Right cardiac atrium (tissue), 5 donors: ENCODE measurements at regions not wholly inside any gene's neighbourhood (a gene's known extent, or its start where the extent isn't known, plus 50 kb on each side); places are given as distances from the start of the nearest gene placed in this dataset.

Source experiments
- ATAC-seq, 2 donors: fragments of 200-7000 bp; cut with Tn5 transposase; one replicate each; pipeline versions ENCODE4 v1.8.0 to v1.9.1; 2020; ENCODE audit warnings: moderate library complexity in 2 of 2, mild to moderate bottlenecking in 1 of 2
- DNase-seq, 3 donors: peaks; one replicate each; pipeline ENCODE4 v3.0.0-alpha.2; 2020
- H3K27ac ChIP-seq: one replicate; pipeline ENCODE4 v1.5.1; 2013; ENCODE audit warnings: mild to moderate bottlenecking, low read length, control low read depth, moderate library complexity
- H3K27me3 ChIP-seq: one replicate; pipeline ENCODE4 v1.6.1; 2013; ENCODE audit not compliant: control insufficient read depth, insufficient read depth
- H3K4me1 ChIP-seq: one replicate; pipeline ENCODE4 v1.6.1; 2013; ENCODE audit warnings: low read length; ENCODE audit not compliant: control insufficient read depth, insufficient read depth
- H3K4me3 ChIP-seq: one replicate; pipeline ENCODE4 v1.5.1; 2013; ENCODE audit warnings: low read length, control low read depth
- H3K9me3 ChIP-seq: one replicate; pipeline ENCODE4 v1.6.1; 2013; ENCODE audit warnings: low read length; ENCODE audit not compliant: control insufficient read depth
- WGBS: extraction: QIAGEN DNeasy Blood & Tissue Kit; methylation state at CpG from one replicate; pipeline ENCODE4 v1.1.7; 2013; 5-methylcytosine and 5-hydroxymethylcytosine counted together
- intact Hi-C, 4 donors: fragments of 100-400 bp; cut with DNase I; formaldehyde crosslinking; loops; one replicate each; pipeline versions ENCODE4 v1.11.0 to v1.14.0; 2022 to 2023
- donor health status: healthy with polysubstance abuse.
- donor health status: DM: no; HTN: yes; CAD: no.
- donor health status: DM: no; HTN: no; CAD: no.
- donor health status: DM: no; HTN: yes; CAD: no; lungs with severe emphysema.
- donor health status: DM: yes; HTN: yes; CAD: no.

GRCh38 chr5:116911074-116911473 lies 336.5 kb upstream of the SEMA6A start:
- Histone ChIP-seq H3K27me3 (no peaks in the 10 kb centered on the region), H3K4me3 (no peak overlapping the region), H3K27ac (no peak overlapping the region), H3K9me3 (no peaks in the 10 kb centered on the region), H3K4me1 (no peaks in the 10 kb centered on the region)
- intact Hi-C loops, result no loop called here
- DNase-seq, result no peak
- no peak for ATAC-seq
- 93% methylated on average over 1 of the region's 1 CpG for WGBS

DNA sequence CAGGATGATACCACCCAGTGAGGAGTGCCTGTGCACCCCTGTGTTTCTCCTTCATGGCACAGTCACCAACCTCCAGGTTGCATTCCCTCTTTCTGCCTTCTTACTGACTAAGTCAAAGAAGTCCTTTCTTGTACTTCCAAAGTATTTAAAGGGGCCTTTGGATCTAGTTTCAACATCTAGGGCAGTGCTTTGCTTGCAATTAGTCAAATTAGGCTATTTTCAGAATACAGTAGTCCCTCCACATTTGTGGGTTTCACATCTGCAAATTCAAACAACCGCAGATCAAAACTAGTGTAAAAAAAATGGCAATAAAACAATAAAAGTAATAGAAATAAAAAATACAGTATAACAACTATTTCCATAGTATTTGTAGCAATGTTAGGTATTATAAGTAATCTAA lies 333.9 kb upstream of the SEMA6A start:
- no peak for DNase-seq
- Histone ChIP-seq H3K27me3 (no peaks in the 10 kb centered on the region), H3K4me1 (no peaks in the 10 kb centered on the region), H3K4me3 (no peak overlapping the region), H3K27ac (no peak overlapping the region), H3K9me3 (no peaks in the 10 kb centered on the region)
- no peak for ATAC-seq
- 99% methylated on average over 1 of the region's 1 CpG for WGBS
- intact Hi-C loops, result no loop called here

DNA sequence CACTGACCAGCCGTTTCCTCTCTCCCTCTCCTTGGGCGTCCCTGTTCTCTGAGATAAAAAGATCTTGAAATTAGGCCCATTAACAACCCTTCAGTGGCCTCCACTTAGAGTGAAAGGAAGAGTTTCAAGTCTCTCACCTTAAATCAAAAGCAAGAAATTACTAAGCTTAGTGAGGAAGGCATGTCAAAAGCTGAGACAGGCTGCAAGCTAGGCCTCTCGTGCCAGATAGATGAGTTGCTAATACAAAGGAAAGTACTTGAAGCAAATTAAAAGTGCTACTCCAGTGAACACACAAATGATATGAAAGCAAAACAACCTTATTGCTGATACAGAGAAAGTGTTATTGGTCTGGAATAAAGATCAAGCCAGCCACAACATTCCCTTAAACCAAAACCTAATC lies 331.3 kb upstream of the SEMA6A start:
- DNase-seq, result no peak
- H3K9me3 ChIP-seq, result no peaks in the 10 kb centered on the region
- no peak overlapping the region for H3K27ac ChIP-seq
- 83% methylated on average over 3 of the region's 3 CpGs for WGBS
- H3K4me1 ChIP-seq, result no peaks in the 10 kb centered on the region
- H3K27me3 ChIP-seq, result no peaks in the 10 kb centered on the region
- intact Hi-C loops, result no loop called here
- H3K4me3 ChIP-seq, result no peak overlapping the region
- ATAC-seq, result no peak

DNA sequence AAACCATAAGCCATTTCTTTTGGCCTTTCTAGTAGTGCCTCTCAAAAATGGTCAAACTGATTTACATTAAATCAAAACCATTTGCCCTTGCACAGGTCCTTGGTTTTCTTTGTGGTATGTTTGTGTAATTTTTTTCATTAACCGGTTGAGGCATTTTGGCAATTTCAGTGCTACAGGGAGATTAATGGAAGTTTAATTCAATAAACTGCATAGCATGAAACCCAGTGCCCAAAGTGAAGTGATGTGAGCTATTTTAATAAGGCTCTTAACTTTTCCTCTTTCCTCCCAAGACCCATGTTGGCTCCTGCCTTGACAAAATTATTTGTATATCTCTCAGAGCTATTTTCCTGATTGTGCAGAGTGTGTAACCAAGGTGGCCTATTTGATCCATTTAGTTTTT lies 326.2 kb upstream of the SEMA6A start:
- no peak overlapping the region for H3K27ac ChIP-seq
- intact Hi-C loops, result no loop called here
- ATAC-seq (no peak), DNase-seq (no peak)
- WGBS, result 91% methylated on average over 1 of the region's 1 CpG
- no peak overlapping the region for H3K4me3 ChIP-seq
- no peaks in the 10 kb centered on the region for H3K27me3 ChIP-seq
- H3K9me3 ChIP-seq, result no peaks in the 10 kb centered on the region
- H3K4me1 ChIP-seq, result no peaks in the 10 kb centered on the region

DNA sequence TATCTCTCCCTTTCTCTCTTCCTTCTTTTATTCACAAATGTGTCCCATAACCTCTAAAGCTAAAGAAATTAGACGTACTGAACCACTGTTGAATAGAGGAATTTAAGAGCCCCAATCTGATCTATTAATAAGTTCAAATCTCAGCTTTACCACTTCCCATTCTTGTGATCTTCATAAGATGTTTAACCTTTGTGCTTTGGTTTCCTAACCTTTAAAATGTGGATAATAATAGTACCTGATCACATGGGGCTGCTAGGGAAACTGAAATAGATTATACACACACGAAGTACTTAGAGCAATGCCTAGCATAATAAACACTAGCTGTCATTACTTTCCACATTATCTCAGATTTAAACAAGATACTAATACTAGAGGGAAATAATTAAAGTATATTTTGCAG lies 324.3 kb upstream of the SEMA6A start:
- peak in 1 of 2 donors; percentile 42 for ATAC-seq
- Histone ChIP-seq H3K27ac (no peak overlapping the region), H3K27me3 (no peaks in the 10 kb centered on the region), H3K4me3 (no peak overlapping the region), H3K9me3 (no peaks in the 10 kb centered on the region), H3K4me1 (no peaks in the 10 kb centered on the region)
- 38% methylated on average over 2 of the region's 2 CpGs for WGBS
- intact Hi-C loops, result no loop called here
- DNase-seq, result no peak

DNA sequence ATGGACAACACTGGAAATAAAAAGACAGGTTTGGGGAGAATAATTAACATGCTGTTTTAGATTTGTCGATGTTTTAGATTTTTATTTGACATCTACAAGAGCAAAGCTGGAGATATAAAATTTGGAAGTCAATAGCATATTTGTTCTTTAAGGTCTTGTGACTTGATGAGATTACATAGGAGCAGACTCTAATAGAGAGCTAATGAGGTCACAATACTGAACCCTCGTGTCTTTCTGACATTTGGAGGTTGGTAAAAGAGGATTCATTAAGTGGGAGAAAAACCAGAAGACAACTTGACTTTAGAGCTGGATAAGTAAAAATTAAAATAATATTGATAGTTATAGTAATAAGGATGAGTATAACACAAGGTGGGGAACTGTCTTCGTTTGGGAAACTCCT lies 322.7 kb upstream of the SEMA6A start:
- Histone ChIP-seq H3K4me3 (no peak overlapping the region), H3K27me3 (no peaks in the 10 kb centered on the region), H3K9me3 (no peaks in the 10 kb centered on the region), H3K4me1 (no peaks in the 10 kb centered on the region), H3K27ac (no peak overlapping the region)
- ATAC-seq (no peak), DNase-seq (no peak)
- 75% methylated on average over 3 of the region's 3 CpGs for WGBS
- intact Hi-C loops, result no loop called here

DNA sequence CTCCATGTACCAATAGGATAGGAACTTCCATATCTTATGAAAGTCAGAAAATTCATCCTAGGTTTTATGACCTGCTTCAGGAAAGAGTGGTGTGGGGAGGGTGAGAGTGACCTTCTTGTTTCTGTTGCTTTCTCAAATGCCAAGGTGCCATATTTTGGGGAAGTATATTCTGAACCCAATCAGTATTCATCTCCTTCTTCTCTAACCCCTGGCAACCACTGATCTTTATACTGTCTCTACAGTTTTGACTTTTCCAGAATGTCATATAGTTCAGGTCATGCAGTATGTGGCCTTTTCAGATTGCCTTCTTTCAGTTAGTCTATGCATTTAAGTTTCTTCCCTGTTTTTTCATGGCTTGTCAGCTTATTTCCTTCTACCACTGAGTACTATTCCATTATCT lies 321.4 kb upstream of the SEMA6A start:
- no peak for DNase-seq
- Histone ChIP-seq H3K27me3 (no peaks in the 10 kb centered on the region), H3K4me1 (no peaks in the 10 kb centered on the region), H3K4me3 (no peak overlapping the region), H3K9me3 (no peaks in the 10 kb centered on the region), H3K27ac (no peak overlapping the region)
- intact Hi-C loops, result no loop called here
- ATAC-seq, result no peak

- DNase-seq, result no peak
Observed at GRCh38 chr5:116892993-116893392, 318.4 kb upstream of the SEMA6A start.

GRCh38 chr5:116887104-116887503 lies 312.5 kb upstream of the SEMA6A start:
- Histone ChIP-seq H3K27me3 (no peaks in the 10 kb centered on the region), H3K4me3 (no peak overlapping the region), H3K9me3 (no peaks in the 10 kb centered on the region), H3K27ac (no peak overlapping the region), H3K4me1 (no peaks in the 10 kb centered on the region)
- no peak for DNase-seq
- no peak for ATAC-seq
- intact Hi-C loops, result no loop called here
- WGBS, result 88% methylated on average over 1 of the region's 1 CpG

More at GRCh38 chr5:116892993-116893392, 318.4 kb upstream of the SEMA6A start:
- Histone ChIP-seq H3K4me3 (no peak overlapping the region), H3K27ac (no peak overlapping the region), H3K9me3 (no peaks in the 10 kb centered on the region), H3K4me1 (no peaks in the 10 kb centered on the region), H3K27me3 (no peaks in the 10 kb centered on the region)
- intact Hi-C loops, result no loop called here
- no peak for ATAC-seq

DNA sequence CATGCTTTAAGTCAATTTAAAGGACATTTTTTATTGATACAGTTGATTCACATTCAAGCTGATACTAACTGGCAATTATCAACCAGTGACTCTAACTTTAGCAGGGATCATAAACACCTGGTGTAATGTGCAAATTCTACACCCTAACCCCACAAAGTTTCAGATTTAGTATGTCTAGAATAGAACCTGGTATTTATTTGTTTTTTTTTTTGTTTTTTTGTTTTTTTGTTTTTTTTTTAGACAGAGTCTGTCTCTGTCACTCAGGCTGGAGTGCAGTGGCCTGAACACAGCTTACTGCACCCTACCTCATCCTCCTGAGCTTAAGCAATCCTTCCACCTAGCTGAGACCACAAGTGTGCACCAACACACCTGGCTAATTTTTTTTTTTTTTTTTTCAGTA lies 311.2 kb upstream of the SEMA6A start:
- H3K27ac ChIP-seq, result no peak overlapping the region
- no peaks in the 10 kb centered on the region for H3K27me3 ChIP-seq
- no peak overlapping the region for H3K4me3 ChIP-seq

GRCh38 chr5:116883875-116884274 lies 309.3 kb upstream of the SEMA6A start:
- Histone ChIP-seq H3K27me3 (no peaks in the 10 kb centered on the region), H3K9me3 (no peaks in the 10 kb centered on the region), H3K4me3 (no peak overlapping the region), H3K4me1 (no peaks in the 10 kb centered on the region), H3K27ac (no peak overlapping the region)
- ATAC-seq (no peak), DNase-seq (no peak)
- intact Hi-C loops, result no loop called here
- 85% methylated on average over 2 of the region's 2 CpGs for WGBS

More for the DNA sequence above, 311.2 kb upstream of the SEMA6A start:
- no peak for DNase-seq
- Histone ChIP-seq H3K9me3 (no peaks in the 10 kb centered on the region), H3K4me1 (no peaks in the 10 kb centered on the region)
- intact Hi-C loops, result no loop called here
- no peak for ATAC-seq

- no peak for ATAC-seq
Observed at GRCh38 chr5:116881921-116882531, 307.4 kb upstream of the SEMA6A start.

More at GRCh38 chr5:116881921-116882531, 307.4 kb upstream of the SEMA6A start:
- Histone ChIP-seq H3K4me1 (no peaks in the 10 kb centered on the region), H3K9me3 (no peaks in the 10 kb centered on the region), H3K27ac (no peak overlapping the region), H3K27me3 (no peaks in the 10 kb centered on the region), H3K4me3 (no peak overlapping the region)
- WGBS, result 82% methylated on average over 3 of the region's 3 CpGs
- no peak for DNase-seq
- intact Hi-C loops, result no loop called here
